NCI-H748 (cell line): ENCODE measurements at regions not wholly inside any gene's neighbourhood (a gene's known extent, or its start where the extent isn't known, plus 50 kb on each side); places are given as distances from the start of the nearest gene placed in this dataset.

Experiments used
- DNase-seq: peaks from one replicate; lab custom pipeline; 2025; ENCODE audit not compliant: unreplicated experiment; lab: John Stamatoyannopoulos, UW

DNA sequence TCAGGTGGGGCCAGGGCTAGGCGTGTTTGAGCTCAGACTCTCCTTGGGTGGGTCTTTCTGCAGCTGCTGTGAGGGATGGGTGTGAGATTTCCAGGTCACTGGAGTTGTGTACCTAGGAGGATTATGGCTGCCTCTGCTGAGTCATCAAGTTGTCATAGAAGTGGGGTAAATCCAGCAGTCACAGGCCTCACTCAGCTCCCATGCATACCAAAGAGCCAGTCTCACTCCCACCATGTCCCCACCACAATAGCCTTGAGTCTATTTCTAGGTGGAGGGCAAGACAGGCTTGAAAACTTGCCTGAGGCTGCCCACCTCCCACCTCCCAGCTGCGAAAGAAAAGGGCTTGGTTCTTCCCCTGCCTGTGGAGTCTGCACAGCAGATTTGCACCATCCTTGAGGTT lies 194.0 kb upstream of the PCDH17 start:
- DNase-seq, result no peak

DNA sequence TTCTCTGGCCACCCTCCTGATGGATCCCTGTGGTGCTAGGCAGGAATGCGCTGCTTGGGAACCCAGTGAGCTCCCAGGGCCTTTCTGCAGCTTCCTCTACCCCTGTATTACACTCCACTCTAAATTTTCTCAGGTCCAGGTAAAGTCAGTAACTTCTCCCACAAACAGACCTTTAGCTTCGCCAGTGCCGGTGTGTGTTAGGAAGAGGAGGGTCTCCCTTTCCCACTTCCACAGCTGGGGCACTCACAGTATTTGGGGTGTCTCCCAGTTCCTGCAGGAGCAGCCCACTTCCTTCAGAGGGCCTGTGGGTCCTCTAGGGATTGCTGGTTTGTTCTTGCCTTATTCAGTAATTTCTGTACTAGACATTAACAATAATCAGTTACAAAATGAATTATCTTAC lies 193.5 kb upstream of the PCDH17 start:
- no peak for DNase-seq

DNA sequence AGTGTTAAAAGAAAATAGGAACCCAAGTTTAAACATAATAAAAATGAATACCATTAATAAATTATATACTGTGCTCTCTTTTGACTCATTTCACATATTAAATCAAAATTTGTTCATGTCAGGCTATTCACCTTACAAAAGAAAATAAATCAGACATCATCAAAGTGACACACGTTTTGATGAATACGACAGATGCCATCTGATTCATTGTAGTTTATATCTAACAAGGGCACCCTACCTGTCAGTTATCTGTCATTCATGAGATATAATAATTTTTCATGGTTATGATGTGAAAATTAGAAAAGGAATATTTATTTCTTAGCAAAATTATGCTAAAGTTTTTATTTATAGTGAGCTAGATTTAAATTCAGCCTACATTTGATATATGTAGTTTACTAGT lies 188.1 kb upstream of the PCDH17 start:
- no peak for DNase-seq

DNA sequence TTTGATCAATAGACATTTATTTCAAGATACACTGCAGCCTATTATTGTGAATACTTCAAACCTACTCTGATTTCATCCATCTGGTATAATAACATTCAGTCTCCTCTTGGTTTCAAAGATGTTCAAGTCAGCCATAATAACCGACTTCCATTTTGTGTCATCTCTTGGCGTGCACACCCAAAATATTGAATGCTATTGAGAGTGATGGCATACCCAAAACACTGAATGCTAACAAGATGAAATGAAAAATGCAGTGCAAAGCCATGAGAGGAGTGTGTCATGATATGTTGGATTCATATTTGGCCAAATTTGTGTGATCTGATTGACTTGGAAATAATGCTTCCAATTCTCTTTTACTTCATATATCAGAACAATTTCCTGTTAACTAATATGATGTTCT lies 181.2 kb upstream of the PCDH17 start:
- no peak for DNase-seq

DNA sequence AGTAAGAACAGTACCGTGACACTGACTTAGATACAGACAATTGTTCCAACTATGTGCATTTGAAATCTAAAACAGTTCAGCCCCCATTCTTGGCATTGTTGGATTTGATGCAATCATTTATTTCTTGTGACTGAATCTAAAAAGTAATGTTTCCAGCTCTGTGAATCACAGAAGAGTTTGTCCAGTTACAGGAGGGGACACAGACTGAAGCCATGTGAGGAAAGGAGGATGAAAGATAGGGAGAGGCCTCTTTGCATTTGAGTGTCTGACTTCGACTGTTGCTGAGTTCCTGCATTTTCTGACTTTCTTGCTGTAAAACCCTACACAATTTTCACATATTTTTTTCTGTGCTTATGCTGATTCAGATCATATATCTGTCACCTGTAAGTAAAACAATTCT lies 179.3 kb upstream of the PCDH17 start:
- no peak for DNase-seq

DNA sequence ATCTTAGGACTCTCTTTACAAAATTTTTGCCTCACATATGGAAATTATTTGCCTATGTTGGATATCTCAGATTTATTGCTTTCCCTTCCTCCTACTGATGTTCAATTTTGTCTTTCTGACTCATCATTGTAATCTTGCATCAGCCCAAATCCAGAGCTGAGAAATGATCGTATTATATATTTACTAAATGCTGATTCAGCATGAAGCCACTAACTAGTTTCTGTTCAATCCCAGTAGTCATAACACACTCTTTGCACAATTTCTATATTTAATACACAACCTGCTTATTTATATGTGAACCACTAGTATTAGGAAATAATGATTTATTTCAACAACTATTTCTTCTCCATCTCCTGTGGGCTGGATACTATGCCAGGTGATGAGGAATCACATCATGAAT lies 161.1 kb upstream of the PCDH17 start:
- DNase-seq, result no peak

DNA sequence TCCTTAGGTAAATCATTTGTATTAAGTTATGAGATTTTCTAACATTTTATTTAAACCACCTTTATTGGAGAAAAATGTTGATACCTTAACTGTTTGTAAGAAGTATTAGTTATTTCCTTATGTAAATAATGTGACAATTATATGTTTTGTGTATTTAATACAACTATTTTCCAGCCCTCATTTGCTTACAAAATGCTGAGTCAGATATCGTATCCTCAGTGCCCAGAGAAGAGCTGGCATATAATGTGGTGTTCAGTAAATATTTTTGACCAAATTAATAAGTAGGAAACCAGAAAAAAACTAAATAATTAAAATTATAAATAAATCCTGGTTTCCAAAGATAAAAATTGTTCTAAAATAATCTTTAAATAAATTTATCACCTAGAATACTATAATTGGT lies 140.2 kb upstream of the PCDH17 start:
- DNase-seq, result no peak

DNA sequence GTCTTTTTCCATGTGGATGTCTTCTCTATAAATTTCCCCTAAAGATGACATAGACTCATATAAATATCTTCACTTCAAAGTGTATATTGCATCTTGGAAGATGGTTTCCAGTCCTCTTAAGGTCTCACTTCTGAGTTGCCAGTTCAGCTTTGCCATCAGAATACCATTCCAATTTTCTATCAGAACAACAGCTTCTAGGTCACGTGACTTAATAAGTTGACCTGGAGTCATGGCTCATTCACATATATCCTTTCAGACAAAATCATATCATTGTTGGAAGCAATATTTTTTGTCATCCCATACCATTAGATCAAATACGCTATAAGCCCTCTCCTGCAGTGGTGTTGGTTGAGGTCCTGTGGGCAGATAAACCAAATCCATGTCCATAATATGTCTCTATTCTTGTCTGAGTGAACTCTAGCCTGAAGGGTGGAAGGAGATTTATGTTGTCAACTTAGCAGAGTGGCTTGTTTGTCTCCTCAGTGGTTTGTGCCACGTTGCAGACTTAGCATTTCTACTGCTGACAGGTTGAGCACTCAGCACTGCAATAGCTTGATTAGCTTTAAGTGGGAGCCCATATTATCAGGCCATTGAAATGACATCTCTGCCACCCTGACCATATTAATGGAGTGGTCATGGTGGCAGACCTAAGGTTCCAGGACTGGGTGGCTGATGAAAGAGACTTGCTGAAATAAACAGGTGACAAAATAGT lies 123.6 kb upstream of the PCDH17 start:
- no peak for DNase-seq

DNA sequence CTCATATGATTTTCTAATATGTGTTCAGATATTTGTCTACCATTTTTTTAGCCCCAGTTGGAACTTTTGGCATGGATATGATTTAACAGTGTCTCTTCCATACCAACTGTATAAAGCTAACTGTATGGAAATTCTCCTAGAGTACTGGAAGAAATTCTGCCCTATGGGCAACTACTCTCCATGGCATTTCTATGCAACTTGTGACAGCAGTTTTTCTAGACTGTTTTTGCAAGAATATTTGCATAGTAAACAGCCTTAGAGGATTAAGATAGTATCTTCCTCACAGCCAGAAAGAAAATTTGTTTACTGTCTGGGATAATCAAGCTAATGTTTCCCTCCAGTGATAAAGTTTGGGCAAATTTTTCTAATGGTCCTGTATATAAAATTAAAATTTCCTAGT lies 119.9 kb upstream of the PCDH17 start:
- DNase-seq, result no peak

DNA sequence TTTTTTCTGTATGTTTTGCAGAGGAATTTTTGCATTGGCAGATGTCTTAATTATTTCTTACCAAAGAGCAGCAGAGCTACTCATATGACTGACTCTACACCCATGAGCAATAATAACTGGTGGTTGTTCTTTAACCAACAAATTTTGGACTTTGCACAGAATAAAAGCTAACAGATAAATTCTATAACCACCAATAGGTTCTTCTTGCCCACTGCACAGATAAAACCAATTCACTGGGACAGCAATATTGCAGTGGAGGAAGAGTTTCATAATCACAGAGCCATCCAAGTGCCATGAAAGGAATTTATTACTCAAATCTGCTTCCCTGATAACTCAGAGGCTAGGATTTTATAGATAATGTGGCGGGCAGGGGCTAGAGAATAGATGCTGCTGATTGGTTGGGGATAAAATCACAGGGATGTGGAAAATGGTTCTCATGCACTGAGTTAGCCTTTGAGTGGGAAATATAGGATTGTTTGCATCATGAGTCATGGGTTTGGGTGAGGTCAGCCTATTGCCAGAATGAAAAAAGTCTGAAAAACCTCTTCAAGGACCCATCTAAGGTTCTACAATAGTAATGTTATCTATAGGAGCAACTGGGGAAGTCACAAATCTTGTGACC lies 104.3 kb upstream of the PCDH17 start:
- DNase-seq, result no peak

DNA sequence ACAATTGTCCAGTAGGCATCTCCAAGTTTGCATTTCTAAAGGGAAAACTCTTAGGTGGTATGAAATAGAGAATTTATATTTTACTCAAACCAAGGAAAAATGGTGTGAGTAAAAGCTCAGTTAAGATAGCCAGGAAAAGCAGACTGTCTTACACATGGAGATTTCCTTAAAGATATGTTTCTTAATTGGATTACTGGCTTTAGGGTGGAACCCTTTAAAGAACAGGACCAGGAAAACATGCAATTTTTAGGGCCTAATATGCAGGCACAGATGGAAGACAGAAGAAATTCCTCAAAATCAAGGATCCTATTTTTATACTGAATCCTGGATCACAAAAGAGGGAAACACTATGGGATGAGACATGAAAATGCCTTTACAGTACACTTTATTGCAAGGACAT lies 100.3 kb upstream of the PCDH17 start:
- DNase-seq, result no peak

DNA sequence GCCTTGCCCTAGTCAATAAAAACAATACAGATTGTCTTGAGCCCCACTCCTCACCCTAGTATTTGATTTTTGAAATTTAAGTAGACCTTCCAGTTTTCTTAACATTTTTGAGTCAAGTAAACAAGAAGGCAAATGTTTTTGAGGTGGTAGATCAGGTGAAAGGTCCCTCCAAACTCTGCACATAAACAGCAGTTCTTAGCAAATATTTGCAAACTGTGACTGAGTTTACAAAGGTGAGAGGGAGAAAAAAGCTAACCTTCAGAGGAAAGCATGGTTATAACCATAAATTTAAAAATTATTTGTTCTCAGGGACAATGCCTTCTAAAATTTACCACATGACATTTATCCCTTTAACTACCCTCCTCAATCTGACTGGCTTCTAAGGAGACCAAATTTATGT lies 84.6 kb upstream of the PCDH17 start:
- DNase-seq, result no peak

DNA sequence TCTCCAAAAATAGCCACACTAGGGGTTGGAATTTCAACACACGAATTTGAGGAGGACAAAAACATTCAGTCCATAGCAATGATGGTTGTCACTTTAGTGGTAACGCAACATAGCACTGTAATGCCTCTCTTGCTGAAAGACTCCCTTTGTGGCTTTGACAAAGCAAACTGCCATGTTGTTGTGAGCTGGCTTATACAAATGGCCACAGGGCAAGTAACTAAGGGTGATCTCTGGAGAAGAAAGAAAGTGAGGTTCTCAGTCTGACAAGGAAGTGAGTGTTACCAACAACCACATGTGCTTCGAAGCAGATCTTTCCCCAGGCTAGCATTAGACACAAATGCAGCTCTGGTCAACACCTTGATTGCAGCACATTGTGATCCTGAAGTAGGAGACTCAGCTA lies 79.1 kb upstream of the PCDH17 start:
- DNase-seq, result no peak

DNA sequence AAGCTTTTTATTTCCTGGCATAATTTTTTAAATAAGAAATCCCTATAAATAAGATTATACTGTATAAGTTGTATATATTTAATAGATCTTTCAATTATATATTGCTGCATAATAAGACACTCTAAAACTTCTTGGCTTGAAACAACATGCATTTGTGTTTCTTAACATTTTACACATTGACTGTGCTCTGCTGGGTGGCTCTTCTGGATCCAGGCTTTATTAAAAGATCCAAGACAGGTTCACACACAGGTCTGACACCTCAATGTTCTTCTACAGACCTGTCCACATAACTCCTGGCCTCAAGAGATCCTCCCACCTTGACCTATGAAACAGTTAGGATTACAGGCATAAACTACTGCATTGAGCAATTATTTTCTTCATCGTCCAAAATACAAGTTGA lies 77.6 kb upstream of the PCDH17 start:
- DNase-seq, result no peak

DNA sequence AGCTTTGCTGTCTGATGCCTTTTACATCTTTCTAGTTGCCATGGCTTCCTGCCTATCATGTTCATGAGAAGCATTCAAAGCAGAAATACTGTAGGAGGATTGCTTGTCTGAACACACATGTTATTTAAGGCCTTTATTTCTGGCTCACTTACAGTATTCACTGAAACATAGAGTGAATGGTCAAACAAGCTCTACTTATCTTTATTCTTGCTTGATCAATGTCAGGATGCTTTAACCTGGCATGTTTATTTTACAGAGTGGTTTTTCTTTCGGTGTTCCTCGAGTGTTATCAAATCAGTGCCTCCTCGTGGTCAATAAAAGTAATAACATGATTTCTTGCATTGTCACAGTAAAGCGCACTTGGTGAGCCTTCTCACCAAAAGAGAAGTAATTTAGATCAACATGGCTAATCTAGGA lies 73.5 kb upstream of the PCDH17 start:
- peak; percentile 83 for DNase-seq

DNA sequence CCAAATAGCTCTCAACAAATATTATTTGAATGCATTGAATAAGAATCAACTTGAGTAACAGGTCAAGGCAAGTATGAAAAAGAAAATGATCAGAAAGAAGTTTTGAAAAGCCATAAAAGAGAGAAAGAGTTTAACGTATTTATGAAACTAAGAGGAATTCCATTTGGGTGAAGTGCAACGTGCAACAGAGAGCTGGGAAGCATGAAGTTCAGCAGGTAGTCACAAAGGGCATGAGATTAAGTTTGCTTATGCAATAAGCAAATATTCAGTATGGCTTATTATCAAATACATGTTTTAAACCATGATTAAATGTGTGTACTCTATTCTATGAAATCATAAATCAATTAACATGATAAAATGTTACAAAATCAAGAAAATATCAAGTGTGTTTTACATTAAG lies 62.7 kb upstream of the PCDH17 start:
- DNase-seq, result no peak

DNA sequence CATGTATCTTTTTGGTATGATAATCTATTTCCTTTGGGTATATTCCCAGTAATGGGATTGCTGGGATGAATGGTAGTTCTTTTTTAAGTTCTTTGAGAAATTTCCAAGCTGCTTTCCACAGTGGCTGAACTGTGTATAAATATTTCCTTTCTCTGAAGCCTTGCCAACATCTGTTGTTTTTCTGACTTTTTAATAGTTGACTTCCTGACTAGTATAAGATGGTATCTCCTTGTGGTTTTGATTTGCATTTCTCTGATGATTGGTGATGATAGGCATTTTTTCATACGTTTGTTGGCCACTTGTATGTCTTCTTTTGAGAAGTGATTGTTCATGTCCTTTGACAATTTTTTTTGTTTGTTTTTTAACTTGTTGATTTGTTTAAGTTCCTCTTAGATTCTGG lies 61.6 kb upstream of the PCDH17 start:
- no peak for DNase-seq
